ENCODE measurements at regions not wholly inside any gene's neighbourhood (a gene's known extent, or its start where the extent isn't known, plus 50 kb on each side); places are given as distances from the start of the nearest gene placed in this dataset.
"Not testable (repeated sequence)": the region's sequence is repeated elsewhere in the genome, so short reads cannot be mapped to it uniquely, and the experiment has no call there.

DNA sequence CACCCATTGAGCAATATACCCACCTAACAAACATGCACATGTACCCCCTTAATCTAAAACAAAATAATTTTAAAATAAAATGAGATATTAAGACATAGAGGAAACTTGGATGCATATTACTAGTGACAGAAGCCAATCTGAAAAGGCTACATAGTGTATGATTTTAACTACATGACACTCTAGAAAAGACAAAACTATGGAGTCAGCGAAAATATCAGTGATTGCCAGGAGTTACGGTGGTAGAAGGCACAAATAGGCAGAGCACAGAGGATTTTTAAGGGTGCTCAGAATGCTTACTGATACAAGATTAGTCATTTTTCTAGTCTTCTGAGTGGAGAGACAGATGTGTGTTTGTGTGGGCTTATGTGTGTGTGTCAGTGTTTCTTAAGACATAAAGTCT is 656.6 kb downstream of the NR4A2 start:
- no peak for DNase-seq (ENCODE audit: low read depth)

- no peak for DNase-seq (ENCODE audit: low read depth)
Observed at GRCh38 chr2:155665704-155666103, 666.8 kb downstream of the NR4A2 start.

GRCh38 chr2:155663265-155663664 is 669.3 kb downstream of the NR4A2 start:
- DNase-seq (ENCODE audit: low read depth) = no peak

DNA sequence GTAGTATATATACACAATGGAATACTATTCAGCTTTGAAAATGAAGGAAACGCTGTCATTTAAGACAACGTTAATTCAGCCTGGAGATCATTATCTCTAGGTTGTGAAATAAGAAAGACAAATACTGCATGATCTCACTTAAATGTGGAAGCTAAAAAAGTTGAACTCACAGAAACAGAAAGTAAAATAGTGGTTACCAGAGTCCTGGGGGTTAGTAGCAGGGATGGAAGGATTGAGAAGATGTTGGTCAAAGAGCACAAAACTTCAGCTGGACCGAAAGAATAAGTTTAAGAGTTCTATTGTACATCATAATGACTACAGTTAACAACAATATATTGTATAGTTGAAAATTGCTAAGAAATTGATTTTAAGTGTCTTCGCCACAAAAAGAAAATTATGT is 670.3 kb downstream of the NR4A2 start:
- no peak for DNase-seq (ENCODE audit: low read depth)

DNA sequence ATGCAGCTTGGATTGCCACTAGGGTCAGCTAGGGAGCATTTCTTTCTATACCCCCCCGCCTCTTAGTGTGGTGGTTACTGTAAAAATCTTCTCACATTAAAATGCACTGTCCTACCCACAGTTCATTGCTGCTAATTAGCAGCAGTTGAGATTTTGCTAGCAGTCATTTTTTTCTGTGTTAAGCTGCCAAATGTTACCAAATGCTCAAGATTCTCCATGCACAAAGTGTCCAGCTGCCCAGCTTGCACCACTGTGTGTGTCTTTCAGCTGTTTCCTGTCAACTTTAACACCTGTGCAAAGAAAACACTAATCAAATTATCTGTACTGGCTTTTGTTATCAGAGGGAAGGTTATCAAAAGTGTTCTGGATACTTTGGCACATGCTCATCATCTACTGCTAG is 679.3 kb downstream of the NR4A2 start:
- DNase-seq (ENCODE audit: low read depth) = no peak

GRCh38 chr2:155651851-155652250 is 680.7 kb downstream of the NR4A2 start:
- DNase-seq (ENCODE audit: low read depth) = no peak

DNA sequence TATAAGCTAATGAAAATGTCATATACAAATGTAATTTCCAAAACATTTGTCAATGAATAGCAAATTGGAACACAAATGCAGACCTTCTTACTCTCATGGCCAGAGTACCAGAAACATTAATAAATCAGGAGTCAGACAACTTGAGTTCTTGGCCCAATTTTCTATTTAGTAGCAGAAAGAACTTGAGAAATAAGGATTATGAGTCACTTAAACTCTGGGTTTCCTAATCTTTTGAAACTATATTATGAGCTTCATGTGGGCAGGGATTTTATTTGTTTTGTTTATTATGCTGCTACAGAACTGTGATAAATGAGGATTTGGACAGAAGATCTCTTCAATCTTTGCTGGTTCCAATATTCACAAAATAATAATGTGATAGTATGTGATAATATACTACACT is 686.7 kb downstream of the NR4A2 start:
- no peak for DNase-seq (ENCODE audit: low read depth)

DNA sequence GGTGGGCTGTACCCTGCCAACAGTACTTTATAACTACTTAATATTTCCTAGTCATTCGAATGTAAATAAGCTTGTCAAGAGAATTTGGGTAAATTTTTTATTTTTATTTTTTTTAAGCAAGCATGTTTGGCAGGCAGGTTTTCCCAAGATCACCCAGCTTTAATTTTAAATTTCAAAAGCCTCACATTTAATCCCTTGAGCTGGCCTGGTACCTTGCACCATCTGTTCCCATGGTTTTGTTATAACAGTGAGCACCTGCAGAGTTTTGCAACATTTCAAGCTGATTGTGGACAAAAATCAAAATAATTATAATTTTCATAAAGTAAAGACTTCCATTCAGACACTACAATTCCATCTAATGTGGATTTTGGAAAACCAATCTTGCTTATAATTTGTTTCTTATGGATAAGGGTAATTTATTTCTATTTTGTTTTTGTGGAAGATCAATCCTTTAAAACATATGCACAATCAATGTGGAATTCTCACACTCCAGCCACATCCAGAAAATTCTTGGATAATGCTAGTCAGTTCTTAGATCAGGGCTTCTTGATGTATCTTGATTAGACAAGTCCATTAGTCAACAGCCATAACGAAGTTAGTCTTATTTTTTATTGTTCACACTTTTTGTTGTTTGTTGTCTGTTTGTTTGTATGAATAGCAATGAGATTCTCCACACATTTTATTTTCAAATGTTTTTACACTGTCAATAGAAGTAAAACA is 689.3 kb downstream of the NR4A2 start:
- no peak for DNase-seq (ENCODE audit: low read depth)

GRCh38 chr2:155633887-155634570 is 698.5 kb downstream of the NR4A2 start:
- DNase-seq (ENCODE audit: low read depth) = no peak

DNA sequence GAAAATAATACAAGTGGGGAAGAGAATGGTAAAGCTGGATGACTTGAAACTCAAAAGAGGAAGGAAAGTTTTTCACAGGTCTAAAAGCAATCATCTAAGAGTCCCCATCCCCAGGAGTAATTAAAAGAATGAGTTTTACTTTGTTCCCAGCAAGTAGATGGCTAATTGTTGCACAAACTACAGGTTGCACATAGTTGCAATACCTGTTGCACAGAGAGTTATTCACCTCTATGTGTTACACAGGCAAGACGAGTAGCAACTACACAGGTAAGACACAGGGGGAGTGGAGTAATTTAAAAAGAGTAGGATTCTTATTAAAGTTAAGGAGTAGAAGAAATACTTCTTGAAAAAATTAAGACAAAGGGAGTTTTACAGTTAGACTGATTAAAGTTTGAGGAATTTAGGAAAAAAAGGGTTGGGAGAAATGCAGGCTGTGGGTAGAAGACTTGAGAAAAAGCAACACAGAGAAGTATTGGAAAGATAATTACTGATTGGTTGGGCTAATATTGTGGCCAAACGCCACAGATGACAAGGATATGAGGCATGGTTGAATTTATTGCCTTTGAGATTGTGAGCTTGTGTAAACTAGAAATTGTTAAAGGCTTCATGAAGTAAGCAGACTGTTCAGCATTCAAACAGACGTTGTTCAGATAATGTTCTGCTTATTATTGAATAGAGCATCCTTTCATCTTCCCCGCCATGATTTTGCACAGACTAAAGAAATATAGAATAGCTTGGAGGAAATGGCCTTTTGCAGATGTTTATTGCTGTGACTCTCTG is 699.3 kb downstream of the NR4A2 start:
- no peak for DNase-seq (ENCODE audit: low read depth)

GRCh38 chr2:155630760-155631159 is 701.8 kb downstream of the NR4A2 start:
- no peak for DNase-seq (ENCODE audit: low read depth)

GRCh38 chr2:155622443-155622842 is 710.1 kb downstream of the NR4A2 start:
- DNase-seq (ENCODE audit: low read depth) = no peak

DNA sequence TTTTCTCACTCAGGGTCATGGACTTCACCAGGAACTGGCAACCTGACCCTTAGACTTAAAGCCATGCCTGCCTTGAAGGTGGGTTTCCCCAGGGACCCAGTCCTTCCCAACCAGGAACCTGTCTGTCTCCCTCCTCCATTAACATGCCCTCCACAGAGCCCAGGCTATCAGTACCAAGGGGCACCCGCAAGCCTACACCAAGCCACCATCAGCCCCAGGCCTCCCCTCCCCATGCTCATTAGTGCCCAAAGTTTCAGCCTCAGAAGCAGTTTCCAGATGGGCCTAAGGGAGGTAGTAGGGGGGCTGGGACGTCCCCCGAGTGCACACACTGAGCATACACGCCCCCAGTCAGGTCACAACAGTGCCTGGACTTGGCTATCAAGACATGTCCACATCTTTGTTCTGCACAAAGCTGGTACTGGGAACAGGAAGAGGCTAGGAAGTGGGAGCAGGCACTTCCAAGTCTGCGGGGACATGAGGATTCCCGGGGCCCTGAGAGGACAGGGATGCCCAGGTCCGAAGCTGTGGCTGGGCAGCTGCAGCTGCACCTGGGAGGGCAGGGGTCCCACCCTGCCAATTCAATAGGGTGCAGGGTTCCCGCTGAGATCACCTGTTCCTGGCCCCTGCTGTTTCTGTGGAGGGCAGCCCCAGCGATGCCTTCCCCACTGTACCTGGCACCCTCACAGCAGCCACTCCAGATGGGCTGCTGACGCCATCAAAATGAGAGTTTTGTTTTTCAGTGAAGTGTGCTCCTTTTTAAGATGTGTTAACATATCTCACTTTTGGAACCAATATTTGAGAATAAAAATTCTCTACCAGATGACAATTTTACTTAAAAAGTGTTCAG is 731.4 kb downstream of the NR4A2 start:
- DNase-seq (ENCODE audit: low read depth) = no peak

- DNase-seq (ENCODE audit: low read depth) = no peak
Observed at GRCh38 chr2:155600296-155600695, 732.2 kb downstream of the NR4A2 start.

DNA sequence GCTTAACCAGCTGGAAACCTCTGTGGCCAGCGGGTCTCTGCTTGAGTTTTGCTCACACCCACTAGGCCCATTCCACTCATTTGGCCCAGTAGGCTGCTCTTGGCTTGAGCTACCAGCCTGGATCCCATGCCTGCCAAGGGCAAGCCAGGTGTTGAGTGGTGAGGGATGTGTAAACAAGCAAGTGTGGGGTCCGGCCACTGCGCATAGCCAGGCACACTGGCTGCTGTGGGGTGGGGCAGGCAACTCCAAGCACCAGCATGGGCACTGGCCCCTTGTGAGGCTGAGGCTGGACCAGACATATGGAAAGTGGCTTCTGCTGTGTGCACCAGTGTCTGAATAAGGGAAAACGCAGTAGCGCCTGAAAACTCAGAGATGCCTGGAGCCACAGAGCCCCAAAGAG is 732.7 kb downstream of the NR4A2 start:
- DNase-seq (ENCODE audit: low read depth) = no peak

GRCh38 chr2:155583674-155584195 is 748.8 kb downstream of the NR4A2 start:
- no peak for DNase-seq (ENCODE audit: low read depth)

DNA sequence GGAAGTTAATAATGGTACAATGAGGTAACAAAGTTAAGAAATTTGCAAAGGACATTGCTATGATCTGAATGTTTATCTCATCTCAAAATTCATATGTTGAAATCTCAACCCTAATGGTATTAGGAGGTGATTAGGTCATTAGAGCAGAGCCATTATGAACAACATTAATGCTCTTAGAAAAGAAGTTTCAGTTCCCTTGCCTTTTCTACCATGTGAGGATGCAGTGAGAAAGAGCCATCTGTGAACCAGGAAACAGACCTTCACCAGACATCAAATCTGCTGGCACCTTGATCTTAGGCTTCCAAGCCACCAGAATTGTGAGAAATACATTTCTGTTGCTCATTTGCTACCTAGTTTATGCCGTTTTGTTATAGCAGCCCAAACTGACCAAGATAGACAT is 757.6 kb downstream of the NR4A2 start:
- DNase-seq (ENCODE audit: low read depth) = no peak

DNA sequence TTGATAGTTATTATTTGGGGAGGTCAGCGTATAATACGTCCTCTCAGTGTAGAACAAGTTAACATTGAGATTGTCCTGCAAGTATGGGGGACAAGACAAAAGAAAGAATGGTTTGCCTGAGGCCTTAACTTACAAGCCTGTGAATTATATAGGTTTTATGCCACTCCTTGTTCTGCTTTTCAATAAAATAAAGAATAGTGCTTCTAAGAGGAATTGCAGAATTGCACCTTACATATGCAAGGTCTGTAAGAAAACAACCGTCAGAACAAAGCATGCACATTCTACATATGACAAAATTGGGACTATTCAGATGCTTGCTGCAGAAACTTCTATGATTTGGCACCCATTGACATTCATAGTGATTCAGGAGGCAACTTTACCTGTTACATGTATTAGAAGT is 785.0 kb downstream of the NR4A2 start:
- no peak for DNase-seq (ENCODE audit: low read depth)

DNA sequence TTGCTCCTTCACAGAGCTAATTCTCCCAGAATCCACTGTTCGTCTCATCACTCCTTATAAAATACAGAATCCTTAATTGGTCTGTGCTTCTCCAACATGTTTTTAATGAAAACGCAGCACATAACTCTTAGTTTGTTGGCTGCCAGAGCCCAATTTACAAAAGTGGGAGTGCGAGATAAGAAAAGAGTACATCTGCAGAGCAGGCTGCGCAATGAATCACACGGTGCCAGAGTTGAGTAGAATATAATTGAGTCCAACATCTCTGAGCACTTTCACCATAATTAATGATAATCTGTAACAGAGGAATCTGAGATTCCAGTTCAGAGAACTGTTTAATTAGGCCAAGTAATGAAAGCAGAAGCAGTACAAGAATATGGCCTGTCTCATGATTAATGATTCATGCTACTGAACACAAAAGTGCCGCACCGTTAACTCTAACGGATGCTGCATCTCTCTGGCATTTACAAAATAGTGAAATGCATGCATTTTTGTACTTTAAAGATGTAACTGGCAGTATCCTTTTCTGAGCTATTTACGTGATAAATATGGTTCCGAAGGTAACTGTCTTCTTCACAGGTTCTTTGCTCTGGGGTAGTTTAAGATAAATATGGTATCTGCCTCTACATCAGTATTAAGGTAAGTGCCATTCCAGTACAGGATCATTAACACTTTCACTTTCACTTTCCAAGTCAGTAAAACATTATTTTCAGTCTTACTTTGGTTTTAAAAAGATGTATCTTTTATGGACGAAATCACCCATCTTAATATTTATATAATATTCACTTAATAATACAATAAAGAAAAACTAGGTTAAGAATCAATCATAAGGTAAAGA is 785.6 kb downstream of the NR4A2 start:
- DNase-seq (ENCODE audit: low read depth) = no peak

DNA sequence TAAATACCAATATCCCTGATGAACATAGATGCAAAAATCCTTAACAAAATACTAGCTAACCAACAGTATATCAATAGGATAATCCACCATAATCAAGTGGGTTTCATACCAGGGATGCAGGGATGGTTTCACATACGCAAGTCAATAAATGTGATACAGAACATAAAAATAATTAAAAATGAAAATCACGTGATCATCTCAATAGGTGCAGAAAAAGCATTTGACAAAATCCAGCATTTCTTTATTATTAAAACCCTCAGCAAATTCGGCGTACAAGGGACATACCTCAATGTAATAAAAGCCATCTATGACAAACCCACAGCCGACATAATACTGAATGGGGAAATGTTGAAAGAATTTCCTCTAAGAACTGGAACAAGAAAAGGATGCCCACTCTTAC is 793.5 kb downstream of the NR4A2 start:
- not testable (repeated sequence) for DNase-seq (ENCODE audit: low read depth)

DNA sequence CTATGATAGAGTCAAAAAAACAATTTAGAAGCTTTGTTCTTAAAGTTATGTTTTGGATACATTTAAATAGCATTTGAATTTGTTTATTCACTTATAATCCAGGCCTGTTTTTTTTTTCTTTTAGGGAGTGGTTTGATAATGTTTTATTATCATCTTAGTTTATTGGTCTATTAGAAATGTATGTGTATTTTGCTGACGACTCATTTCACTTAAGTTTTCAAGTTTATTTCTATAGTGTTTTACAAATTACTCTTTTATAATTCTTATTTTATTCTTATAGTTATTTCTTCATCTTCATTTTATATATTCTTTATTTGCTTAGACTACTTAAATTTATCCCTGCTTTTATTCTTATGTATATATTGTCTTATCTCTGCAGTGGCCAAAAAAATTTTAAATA is 804.5 kb downstream of the NR4A2 start:
- no peak for DNase-seq (ENCODE audit: low read depth)

Measured in HS-27A (cell line).